ENCODE measurements at regions not wholly inside any gene's neighbourhood (a gene's known extent, or its start where the extent isn't known, plus 50 kb on each side); places are given as distances from the start of the nearest gene placed in this dataset.

DNA sequence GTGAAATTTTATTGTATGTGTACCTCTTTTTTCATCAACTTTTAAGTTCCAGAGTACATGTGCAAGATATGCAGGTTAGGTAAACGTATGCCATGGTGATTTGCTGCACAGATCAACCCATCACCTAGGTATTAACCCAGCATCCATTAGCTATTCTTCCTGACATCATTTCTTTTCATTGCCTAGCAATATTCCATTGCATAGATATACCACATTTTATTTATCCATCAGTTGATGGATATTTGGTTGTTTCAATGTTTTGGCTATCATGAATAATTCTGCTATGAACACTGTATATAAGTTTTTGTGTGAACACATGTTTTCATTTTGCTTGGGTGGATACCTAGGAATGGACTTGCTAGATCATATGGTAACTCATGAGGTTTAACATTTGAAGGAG lies 439.9 kb upstream of the SOX5 start:
- no peak for TF ChIP-seq EZH2 (IDR thresholded peaks at IDR 0.05; ENCODE audit: borderline replicate concordance, low read length)
- TF ChIP-seq, protein P1, sequence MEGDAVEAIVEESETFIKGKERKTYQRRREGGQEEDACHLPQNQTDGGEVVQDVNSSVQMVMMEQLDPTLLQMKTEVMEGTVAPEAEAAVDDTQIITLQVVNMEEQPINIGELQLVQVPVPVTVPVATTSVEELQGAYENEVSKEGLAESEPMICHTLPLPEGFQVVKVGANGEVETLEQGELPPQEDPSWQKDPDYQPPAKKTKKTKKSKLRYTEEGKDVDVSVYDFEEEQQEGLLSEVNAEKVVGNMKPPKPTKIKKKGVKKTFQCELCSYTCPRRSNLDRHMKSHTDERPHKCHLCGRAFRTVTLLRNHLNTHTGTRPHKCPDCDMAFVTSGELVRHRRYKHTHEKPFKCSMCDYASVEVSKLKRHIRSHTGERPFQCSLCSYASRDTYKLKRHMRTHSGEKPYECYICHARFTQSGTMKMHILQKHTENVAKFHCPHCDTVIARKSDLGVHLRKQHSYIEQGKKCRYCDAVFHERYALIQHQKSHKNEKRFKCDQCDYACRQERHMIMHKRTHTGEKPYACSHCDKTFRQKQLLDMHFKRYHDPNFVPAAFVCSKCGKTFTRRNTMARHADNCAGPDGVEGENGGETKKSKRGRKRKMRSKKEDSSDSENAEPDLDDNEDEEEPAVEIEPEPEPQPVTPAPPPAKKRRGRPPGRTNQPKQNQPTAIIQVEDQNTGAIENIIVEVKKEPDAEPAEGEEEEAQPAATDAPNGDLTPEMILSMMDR (IDR thresholded peaks at IDR 0.05; ENCODE audit: low read length): no peak
